Neural cell (in vitro differentiated cells): ENCODE measurements at regions not wholly inside any gene's neighbourhood (a gene's known extent, or its start where the extent isn't known, plus 50 kb on each side); places are given as distances from the start of the nearest gene placed in this dataset.
A peak's percentile ranks its signal among the peaks of the same experiment; 100 is the strongest.

Source experiments
- H2AFZ ChIP-seq: fragments of 200-600, 300-800 bp; sonication (generic), shearing (Covaris generic); 2 replicates; pipeline ENCODE4 v1.6.0; 2014; ENCODE audit warnings: low read depth, mild to moderate bottlenecking, antibody characterized with exemption, low read length, moderate library complexity
- H3F3A ChIP-seq: fragments of 200-600 bp; shearing (Covaris generic); 2 replicates; pipeline ENCODE4 v1.6.1; 2016; ENCODE audit warnings: mild to moderate bottlenecking, moderate library complexity, mixed read lengths, antibody characterized with exemption, low read length; ENCODE audit not compliant: insufficient read depth, poor library complexity, severe bottlenecking
- H3K27ac ChIP-seq: fragments of 200-600, 300-800 bp; sonication (generic), shearing (Covaris generic); 2 replicates; pipeline ENCODE4 v1.5.1; 2014; ENCODE audit warnings: mild to moderate bottlenecking, low read length, moderate library complexity
- H3K27me3 ChIP-seq: fragments of 300-800, 200-600 bp; sonication (generic), shearing (Covaris generic); 2 replicates; pipeline ENCODE4 v1.6.0; 2014; ENCODE audit warnings: mild to moderate bottlenecking, low read depth, low read length, moderate library complexity; ENCODE audit not compliant: insufficient read depth
- H3K36me3 ChIP-seq: fragments of 300-800, 200-600 bp; sonication (generic), shearing (Covaris generic); 2 replicates; pipeline ENCODE4 v1.5.1; 2014; ENCODE audit warnings: mild to moderate bottlenecking, antibody characterized with exemption, low read length, moderate library complexity; ENCODE audit not compliant: insufficient read depth
- H3K4me2 ChIP-seq: fragments of 300-800, 200-600 bp; sonication (generic), shearing (Covaris generic); 2 replicates; pipeline ENCODE4 v1.6.0; 2014; ENCODE audit warnings: mild to moderate bottlenecking, low read length
- H3K4me3 ChIP-seq: fragments of 300-800, 200-600 bp; sonication (generic), shearing (Covaris generic); 2 replicates; pipeline ENCODE4 v1.5.1; 2014; ENCODE audit warnings: mild to moderate bottlenecking, low read length, moderate library complexity
- H3K79me2 ChIP-seq: fragments of 200-600 bp; shearing (Covaris generic); replicated peaks from 2 replicates; pipeline ENCODE4 v1.6.0; 2014; ENCODE audit warnings: mild to moderate bottlenecking, low read length, moderate library complexity; ENCODE audit not compliant: insufficient read depth
- H3K9ac ChIP-seq: fragments of 300-800, 200-600 bp; sonication (generic), shearing (Covaris generic); 2 replicates; pipeline ENCODE4 v1.6.1; 2016; ENCODE audit warnings: mild to moderate bottlenecking, low read length, mixed read lengths
- H3K9me2 ChIP-seq: fragments of 200-600 bp; shearing (Covaris generic); 2 replicates; pipeline ENCODE4 v1.6.1; 2016; ENCODE audit warnings: mild to moderate bottlenecking, low read length, mixed read lengths; ENCODE audit not compliant: insufficient read depth
- H3K9me3 ChIP-seq: fragments of 200-600, 300-800 bp; sonication (generic), shearing (Covaris generic); 2 replicates; pipeline ENCODE4 v1.6.1; 2016; ENCODE audit warnings: mild to moderate bottlenecking, mixed run types, low read length, moderate library complexity, mixed read lengths
- H4K20me1 ChIP-seq: fragments of 200-600 bp; shearing (Covaris generic); 2 replicates; pipeline ENCODE4 v1.6.1; 2016; ENCODE audit warnings: mild to moderate bottlenecking, mixed run types; ENCODE audit not compliant: insufficient read depth
- CTCF ChIP-seq: fragments of 450-650 bp; IDR thresholded peaks from 2 replicates; pipeline ENCODE4 v1.5.1; 2014; ENCODE audit warnings: antibody characterized with exemption, mild to moderate bottlenecking, moderate library complexity; ENCODE audit not compliant: poor library complexity, severe bottlenecking
- EP300 ChIP-seq: fragments of 450-650 bp; conservative IDR thresholded peaks from 2 replicates; pipeline ENCODE4 v1.6.1; 2014; ENCODE audit warnings: antibody characterized with exemption, mild to moderate bottlenecking, moderate library complexity; ENCODE audit not compliant: poor library complexity, severe bottlenecking
- EZH2 ChIP-seq: fragments of 200-600, 300-800 bp; shearing (Covaris generic), sonication (generic); IDR thresholded peaks from 2 replicates; pipeline ENCODE4 v1.6.1; 2014; ENCODE audit warnings: antibody characterized with exemption, low read length, borderline replicate concordance, mild to moderate bottlenecking; ENCODE audit not compliant: insufficient read depth, poor library complexity, severe bottlenecking
- MXI1 ChIP-seq: fragments of 450-650 bp; conservative IDR thresholded peaks from 2 replicates; pipeline ENCODE4 v1.6.1; 2014; ENCODE audit warnings: antibody characterized with exemption, mild to moderate bottlenecking; ENCODE audit not compliant: poor library complexity, severe bottlenecking
- POLR2AphosphoS5 ChIP-seq: IDR thresholded peaks from 2 replicates; pipeline ENCODE4 v1.6.1; 2012
- RAD21 ChIP-seq: fragments of 450-650 bp; conservative IDR thresholded peaks from 2 replicates; pipeline ENCODE4 v1.6.1; 2014; ENCODE audit warnings: antibody characterized with exemption, mild to moderate bottlenecking, moderate library complexity
- REST ChIP-seq: IDR thresholded peaks from 2 replicates; pipeline ENCODE4 v1.6.1; 2012; ENCODE audit warnings: borderline replicate concordance
- SMC3 ChIP-seq: fragments of 450-650 bp; conservative IDR thresholded peaks from 2 replicates; pipeline ENCODE4 v1.6.1; 2014; ENCODE audit warnings: antibody characterized with exemption, mild to moderate bottlenecking, moderate library complexity; ENCODE audit not compliant: poor library complexity
- TAF1 ChIP-seq: IDR thresholded peaks from 2 replicates; pipeline ENCODE4 v1.6.1; 2012; ENCODE audit warnings: low read depth

- no peak overlapping the region for H3K27ac ChIP-seq
- no peaks in the 10 kb centered on the region for H3K36me3 ChIP-seq
- H3F3A ChIP-seq: no peaks in the 10 kb centered on the region
- no peaks in the 10 kb centered on the region for H3K9me2 ChIP-seq
- H3K9ac ChIP-seq: no peak overlapping the region
- TF ChIP-seq TAF1 (no peak), EZH2 (no peak), MXI1 (no peak), EP300 (no peak), RAD21 (peak; percentile 42), SMC3 (peak; percentile 57), POLR2AphosphoS5 (no peak), CTCF (peak; percentile 81), REST (no peak)
- no peak overlapping the region for H3K4me3 ChIP-seq
- H2AFZ ChIP-seq: no peak overlapping the region
- no peaks in the 10 kb centered on the region for H3K79me2 ChIP-seq
- no peaks in the 10 kb centered on the region for H4K20me1 ChIP-seq
- H3K9me3 ChIP-seq: no peaks in the 10 kb centered on the region
- no peak overlapping the region for H3K4me2 ChIP-seq
- peaks cover 4% of the 10 kb centered on the region for H3K27me3 ChIP-seq
These were observed 85.2 kb upstream of the PHACTR3 start for GRCh38 chr20:59518881-59519706.

- Histone ChIP-seq H2AFZ (no peak overlapping the region), H4K20me1 (no peaks in the 10 kb centered on the region), H3K27me3 (peaks cover 4% of the 10 kb centered on the region), H3K9ac (no peak overlapping the region), H3K36me3 (no peaks in the 10 kb centered on the region), H3K4me2 (no peak overlapping the region), H3K27ac (no peak overlapping the region), H3K9me3 (no peaks in the 10 kb centered on the region), H3K9me2 (no peaks in the 10 kb centered on the region), H3K79me2 (no peaks in the 10 kb centered on the region), H3K4me3 (no peak overlapping the region), H3F3A (no peaks in the 10 kb centered on the region)
- TF ChIP-seq RAD21: no peak
- no peak for TF ChIP-seq TAF1
- no peak for TF ChIP-seq MXI1
- no peak for TF ChIP-seq EP300
- TF ChIP-seq REST: no peak
- no peak for TF ChIP-seq EZH2
- no peak for TF ChIP-seq CTCF
- no peak for TF ChIP-seq POLR2AphosphoS5
- TF ChIP-seq SMC3: no peak
These were observed 84.7 kb upstream of the PHACTR3 start for GRCh38 chr20:59519707-59520014.
